ENCODE measurements at regions not wholly inside any gene's neighbourhood (a gene's known extent, or its start where the extent isn't known, plus 50 kb on each side); places are given as distances from the start of the nearest gene placed in this dataset.

GRCh38 chr18:59954755-59955156, 55.0 kb downstream of the PMAIP1 start:
- no peak for DNase-seq

- no peak for DNase-seq
Measured at GRCh38 chr18:59954241-59954640, 54.4 kb downstream of the PMAIP1 start.

Data from suppressor macrophage treated with lipopolysaccharide for 4 hours (primary cell).